ENCODE measurements at regions not wholly inside any gene's neighbourhood (a gene's known extent, or its start where the extent isn't known, plus 50 kb on each side); places are given as distances from the start of the nearest gene placed in this dataset.

GRCh38 chr15:37245358-37245757 lies 145.0 kb upstream of the MEIS2 start:
- TF ChIP-seq CTCF (IDR thresholded peaks at IDR 0.05) (no peak), POLR2A (IDR thresholded peaks at IDR 0.05) (no peak)
- no peak overlapping the region for H3K4me3 ChIP-seq (ENCODE audit: low read depth, poor library complexity, severe bottlenecking)
- 40 to 49% methylated on average over 2 of the region's 2 CpGs for WGBS, 2 donors
- intact Hi-C loops (cut with DNase I; ENCODE audit: low total_unique reads): no loop called here
- no peak for DNase-seq (ENCODE audit: low spot score in 2 of 2)

GRCh38 chr15:37246065-37246464 lies 145.7 kb upstream of the MEIS2 start:
- intact Hi-C loops (cut with DNase I; ENCODE audit: low total_unique reads): no loop called here
- TF ChIP-seq POLR2A (IDR thresholded peaks at IDR 0.05) (no peak), CTCF (IDR thresholded peaks at IDR 0.05) (no peak)
- WGBS, 2 donors: 70 to 88% methylated on average over 1 of the region's 1 CpG

GRCh38 chr15:37246856-37247255 lies 146.5 kb upstream of the MEIS2 start:
- 67 to 81% methylated on average over 3 of the region's 3 CpGs for WGBS, 2 donors
- no peak overlapping the region for H3K4me3 ChIP-seq (ENCODE audit: low read depth, poor library complexity, severe bottlenecking)
- DNase-seq (ENCODE audit: low spot score in 2 of 2): no peak
- TF ChIP-seq POLR2A (IDR thresholded peaks at IDR 0.05) (no peak), CTCF (IDR thresholded peaks at IDR 0.05) (no peak)
- intact Hi-C loops (cut with DNase I; ENCODE audit: low total_unique reads): no loop called here

More at GRCh38 chr15:37246065-37246464, 145.7 kb upstream of the MEIS2 start:
- DNase-seq (ENCODE audit: low spot score in 2 of 2): no peak
- H3K4me3 ChIP-seq (ENCODE audit: low read depth, poor library complexity, severe bottlenecking): no peak overlapping the region

- H3K4me3 ChIP-seq (ENCODE audit: low read depth, poor library complexity, severe bottlenecking): no peak overlapping the region
- intact Hi-C loops (cut with DNase I; ENCODE audit: low total_unique reads): no loop called here
- DNase-seq (ENCODE audit: low spot score in 2 of 2): no peak
- no peak for TF ChIP-seq CTCF (IDR thresholded peaks at IDR 0.05)
- no peak for TF ChIP-seq POLR2A (IDR thresholded peaks at IDR 0.05)
Measured at GRCh38 chr15:37249249-37249648, 148.9 kb upstream of the MEIS2 start.

- intact Hi-C loops (cut with DNase I; ENCODE audit: low total_unique reads): no loop called here
- no peak overlapping the region for H3K4me3 ChIP-seq (ENCODE audit: low read depth, poor library complexity, severe bottlenecking)
- no peak for DNase-seq (ENCODE audit: low spot score in 2 of 2)
- 83 to 84% methylated on average over 3 of the region's 3 CpGs for WGBS, 2 donors
- no peak for TF ChIP-seq CTCF (IDR thresholded peaks at IDR 0.05)
- no peak for TF ChIP-seq POLR2A (IDR thresholded peaks at IDR 0.05)
Measured at GRCh38 chr15:37252530-37252929, 152.2 kb upstream of the MEIS2 start.

- no peak for DNase-seq (ENCODE audit: low spot score in 2 of 2)
- WGBS, 2 donors: 80 to 81% methylated on average over 7 of the region's 7 CpGs
- TF ChIP-seq POLR2A (IDR thresholded peaks at IDR 0.05) (no peak), CTCF (IDR thresholded peaks at IDR 0.05) (no peak)
- no peak overlapping the region for H3K4me3 ChIP-seq (ENCODE audit: low read depth, poor library complexity, severe bottlenecking)
- intact Hi-C loops (cut with DNase I; ENCODE audit: low total_unique reads): no loop called here
Measured at GRCh38 chr15:37253877-37254276, 153.5 kb upstream of the MEIS2 start.

Measured in lower leg skin (tissue), 4 donors.